ENCODE measurements at regions not wholly inside any gene's neighbourhood (a gene's known extent, or its start where the extent isn't known, plus 50 kb on each side); places are given as distances from the start of the nearest gene placed in this dataset.

DNA sequence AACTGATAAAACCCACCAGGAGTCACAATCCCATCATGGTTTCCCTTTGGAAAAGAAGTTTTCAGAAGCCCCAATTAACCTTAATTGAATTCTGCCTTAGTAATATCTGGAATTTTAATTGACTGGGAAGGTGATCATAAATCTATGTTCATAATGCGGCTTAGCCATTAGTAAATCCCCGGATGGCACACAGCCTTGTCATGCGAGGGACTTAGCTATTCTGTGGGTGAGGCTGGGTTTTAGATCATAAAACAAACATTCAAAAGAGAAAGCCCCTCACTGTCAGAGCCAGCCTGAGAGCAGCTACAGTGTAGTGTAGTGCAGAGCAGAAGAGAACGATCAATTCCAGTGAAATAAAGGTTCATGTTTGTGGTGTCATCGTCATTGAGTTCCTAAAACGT, 124.0 kb upstream of the NOCT start:
- Histone ChIP-seq H2BK5ac (ENCODE audit: low read depth, low read length, poor library complexity, severe bottlenecking) (no peak overlapping the region), H3K36me3 (ENCODE audit: control insufficient read depth, insufficient read depth, low read length) (no peaks in the 10 kb centered on the region), H3K79me1 (ENCODE audit: low read depth in 1 of 2, low read length in 2 of 2) (no peaks in the 10 kb centered on the region), H3K4me1 (ENCODE audit: control insufficient read depth, insufficient read depth, low read length) (no peaks in the 10 kb centered on the region), H3K9me3 (ENCODE audit: control insufficient read depth, insufficient read depth, low read length) (no peaks in the 10 kb centered on the region), H3K4me2 (ENCODE audit: low read depth, low read length) (no peak overlapping the region), H3K4ac (ENCODE audit: low read depth, low read length) (no peak overlapping the region), H4K8ac (ENCODE audit: low read depth in 2 of 2, low read length in 2 of 2) (no peak overlapping the region), H3K18ac (ENCODE audit: low read depth, low read length) (no peak overlapping the region), H3K9ac (ENCODE audit: low read depth, low read length) (no peak overlapping the region), H2BK15ac (ENCODE audit: low read depth, low read length) (no peak overlapping the region), H3K4me3 (ENCODE audit: insufficient read depth, low read depth, low read length) (no peak overlapping the region), H2AFZ (replicated peaks; ENCODE audit: low read length, poor library complexity) (peak overlapping the region; percentile 48), H3K27me3 (ENCODE audit: control insufficient read depth, insufficient read depth, low read length) (no peaks in the 10 kb centered on the region), H3K9me1 (ENCODE audit: insufficient read depth, low read length) (no peaks in the 10 kb centered on the region), H3K56ac (ENCODE audit: extremely low read depth, insufficient read depth, low read length) (no peak overlapping the region), H3K14ac (replicated peaks; ENCODE audit: low read depth, low read length) (no peak overlapping the region), H2AK5ac (ENCODE audit: low read depth, low read length) (no peak overlapping the region), H3K23ac (ENCODE audit: low read depth, low read length) (no peak overlapping the region), H3K27ac (ENCODE audit: insufficient read depth, low read length) (no peak overlapping the region), H2BK20ac (ENCODE audit: low read depth, low read length) (no peak overlapping the region), H4K20me1 (ENCODE audit: insufficient read depth, low read length) (no peaks in the 10 kb centered on the region), H4K5ac (ENCODE audit: low read depth, low read length) (no peak overlapping the region), H4K91ac (ENCODE audit: insufficient read depth, low read depth, low read length) (no peak overlapping the region), H2BK120ac (ENCODE audit: low read depth, low read length) (no peak overlapping the region), H2AK9ac (replicated peaks; ENCODE audit: low read depth, low read length, poor library complexity) (no peak overlapping the region)
- intact Hi-C loops (cut with micrococcal nuclease) (no loop called here), dilution Hi-C loops (cut with HindIII; ENCODE audit: low sequenced_read_pairs, unreplicated experiment) (no loop called here), in situ Hi-C loops (cut with MboI; ENCODE audit: low sequenced_read_pairs) (no loop called here)
- ATAC-seq (ENCODE audit: low read depth): peak; percentile 29; the same call in 1 of the 2 replicates
- CTCF ChIA-PET: no interaction called here
- TF ChIP-seq RAD21 (IDR thresholded peaks at IDR 0.05; ENCODE audit: low read length) (no peak), SMC3 (IDR thresholded peaks at IDR 0.05; ENCODE audit: low read depth, low read length) (no peak), CEBPB (IDR thresholded peaks at IDR 0.05; ENCODE audit: low read depth, low read length) (no peak), MAFK (IDR thresholded peaks at IDR 0.05; ENCODE audit: low read depth, low read length) (no peak), BHLHE40 (IDR thresholded peaks at IDR 0.05; ENCODE audit: low read depth, low read length) (no peak), NFE2L2 (IDR thresholded peaks at IDR 0.05; ENCODE audit: low read depth, low read length) (no peak), RFX5 (IDR thresholded peaks at IDR 0.05; ENCODE audit: low read depth, low read length) (no peak), MAZ (IDR thresholded peaks at IDR 0.05; ENCODE audit: borderline replicate concordance, low read depth, low read length) (no peak), POLR2A (IDR thresholded peaks at IDR 0.05; ENCODE audit: low read depth, low read length) (no peak), MXI1 (IDR thresholded peaks at IDR 0.05; ENCODE audit: borderline replicate concordance, low read depth, low read length) (no peak)
- TF ChIP-seq, protein P1, sequence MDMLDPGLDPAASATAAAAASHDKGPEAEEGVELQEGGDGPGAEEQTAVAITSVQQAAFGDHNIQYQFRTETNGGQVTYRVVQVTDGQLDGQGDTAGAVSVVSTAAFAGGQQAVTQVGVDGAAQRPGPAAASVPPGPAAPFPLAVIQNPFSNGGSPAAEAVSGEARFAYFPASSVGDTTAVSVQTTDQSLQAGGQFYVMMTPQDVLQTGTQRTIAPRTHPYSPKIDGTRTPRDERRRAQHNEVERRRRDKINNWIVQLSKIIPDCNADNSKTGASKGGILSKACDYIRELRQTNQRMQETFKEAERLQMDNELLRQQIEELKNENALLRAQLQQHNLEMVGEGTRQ (IDR thresholded peaks at IDR 0.05; ENCODE audit: low read depth, low read length): no peak
- TF ChIP-seq, protein P2, sequence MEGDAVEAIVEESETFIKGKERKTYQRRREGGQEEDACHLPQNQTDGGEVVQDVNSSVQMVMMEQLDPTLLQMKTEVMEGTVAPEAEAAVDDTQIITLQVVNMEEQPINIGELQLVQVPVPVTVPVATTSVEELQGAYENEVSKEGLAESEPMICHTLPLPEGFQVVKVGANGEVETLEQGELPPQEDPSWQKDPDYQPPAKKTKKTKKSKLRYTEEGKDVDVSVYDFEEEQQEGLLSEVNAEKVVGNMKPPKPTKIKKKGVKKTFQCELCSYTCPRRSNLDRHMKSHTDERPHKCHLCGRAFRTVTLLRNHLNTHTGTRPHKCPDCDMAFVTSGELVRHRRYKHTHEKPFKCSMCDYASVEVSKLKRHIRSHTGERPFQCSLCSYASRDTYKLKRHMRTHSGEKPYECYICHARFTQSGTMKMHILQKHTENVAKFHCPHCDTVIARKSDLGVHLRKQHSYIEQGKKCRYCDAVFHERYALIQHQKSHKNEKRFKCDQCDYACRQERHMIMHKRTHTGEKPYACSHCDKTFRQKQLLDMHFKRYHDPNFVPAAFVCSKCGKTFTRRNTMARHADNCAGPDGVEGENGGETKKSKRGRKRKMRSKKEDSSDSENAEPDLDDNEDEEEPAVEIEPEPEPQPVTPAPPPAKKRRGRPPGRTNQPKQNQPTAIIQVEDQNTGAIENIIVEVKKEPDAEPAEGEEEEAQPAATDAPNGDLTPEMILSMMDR (conservative IDR thresholded peaks at IDR 0.05; ENCODE audit: low read depth, low read length): no peak
- TF ChIP-seq, protein P3, sequence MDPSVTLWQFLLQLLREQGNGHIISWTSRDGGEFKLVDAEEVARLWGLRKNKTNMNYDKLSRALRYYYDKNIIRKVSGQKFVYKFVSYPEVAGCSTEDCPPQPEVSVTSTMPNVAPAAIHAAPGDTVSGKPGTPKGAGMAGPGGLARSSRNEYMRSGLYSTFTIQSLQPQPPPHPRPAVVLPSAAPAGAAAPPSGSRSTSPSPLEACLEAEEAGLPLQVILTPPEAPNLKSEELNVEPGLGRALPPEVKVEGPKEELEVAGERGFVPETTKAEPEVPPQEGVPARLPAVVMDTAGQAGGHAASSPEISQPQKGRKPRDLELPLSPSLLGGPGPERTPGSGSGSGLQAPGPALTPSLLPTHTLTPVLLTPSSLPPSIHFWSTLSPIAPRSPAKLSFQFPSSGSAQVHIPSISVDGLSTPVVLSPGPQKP (IDR thresholded peaks at IDR 0.05; ENCODE audit: borderline replicate concordance, low read depth, low read length): no peak
- POLR2A ChIA-PET (ENCODE audit: unreplicated experiment): no interaction called here
- no CpG with 5 or more reads among the region's 6 CpGs for WGBS, 2 experiments (ENCODE audit: extremely low coverage in 2 of 2, insufficient read length in 1 of 2)
- BruUV-seq (replicated peaks): no TSS peak
- no peak for DNase-seq
